Stomach (tissue), 8 donors: ENCODE measurements at regions not wholly inside any gene's neighbourhood (a gene's known extent, or its start where the extent isn't known, plus 50 kb on each side); places are given as distances from the start of the nearest gene placed in this dataset.

Experiments
- DNase-seq, 2 donors: peaks; one replicate each; pipeline versions ENCODE4 v3.0.0 to v3.0.0-alpha.2; 2013 to 2019
- H3K27ac ChIP-seq, 5 donors: fragments of 200-600 bp in 4 of 5; sonication (generic) in 4 of 5; one replicate each; pipeline ENCODE4 v1.5.1; 2013 to 2019; ENCODE audit warnings: mild to moderate bottlenecking in 1 of 5, moderate library complexity in 1 of 5
- H3K27me3 ChIP-seq, 3 donors: fragments of 200-600 bp; sonication (generic); one replicate each; pipeline ENCODE4 v1.5.1; 2017 to 2019; ENCODE audit warnings: mixed run types in 1 of 3
- H3K36me3 ChIP-seq, 4 donors: fragments of 200-600 bp; sonication (generic); 1 replicate in 3 of 4; 2 replicates in 1 of 4; pipeline ENCODE4 v1.5.1; 2016 to 2019
- H3K4me1 ChIP-seq, 4 donors: fragments of 200-600 bp; sonication (generic); one replicate each; pipeline ENCODE4 v1.5.1; 2016 to 2019
- H3K4me3 ChIP-seq, 4 donors: fragments of 200-600 bp; sonication (generic) in 3 of 4; one replicate each; pipeline ENCODE4 v1.5.1; 2016 to 2019; ENCODE audit warnings: mild to moderate bottlenecking in 1 of 4
- H3K9me3 ChIP-seq, 4 donors: fragments of 200-600 bp; sonication (generic); one replicate each; pipeline ENCODE4 v1.5.1; 2016 to 2019
- CTCF ChIP-seq, 7 experiments: fragments of 450-650 bp in 4 of 7; fragments of 200-600 bp in 3 of 7; sonication (generic) in 3 of 7; IDR thresholded peaks; one replicate each; pipeline ENCODE4 v1.5.1; 2016 to 2019; ENCODE audit warnings: antibody characterized with exemption in 7 of 7, control low read depth in 2 of 7, mild to moderate bottlenecking in 1 of 7
- EP300 ChIP-seq: sonication (generic); formaldehyde crosslinking; IDR thresholded peaks from one replicate; pipeline ENCODE4 v1.6.1; 2017; ENCODE audit warnings: antibody characterized with exemption
- POLR2A ChIP-seq, 4 donors: fragments of 450-650 bp; IDR thresholded peaks; one replicate each; pipeline ENCODE4 v1.6.1; 2016; ENCODE audit warnings: antibody characterized with exemption in 4 of 4, control low read depth in 2 of 4, mild to moderate bottlenecking in 1 of 4, moderate library complexity in 1 of 4
- POLR2AphosphoS5 ChIP-seq, 3 donors: sonication (generic); formaldehyde crosslinking; IDR thresholded peaks; one replicate each; pipeline ENCODE4 v1.6.1; 2016; ENCODE audit warnings: antibody characterized with exemption in 3 of 3
- WGBS, 5 donors: extraction: QIAGEN DNeasy Blood & Tissue Kit in 3 of 5; methylation state at CpG; one replicate each; pipeline versions ENCODE4 v1.1.5 to v1.1.7; 2013 to 2018; 5-methylcytosine and 5-hydroxymethylcytosine counted together
- intact Hi-C: fragments of 100-400 bp; cut with DNase I; formaldehyde crosslinking; loops from one replicate; pipeline ENCODE4 v1.15.1; 2023; ENCODE audit warnings: low total_unique reads
- donor health status: healthy with polysubstance abuse.
- donor health status: Bipolar disorder and iron deficiency.
- donor health status: healthy.

DNA sequence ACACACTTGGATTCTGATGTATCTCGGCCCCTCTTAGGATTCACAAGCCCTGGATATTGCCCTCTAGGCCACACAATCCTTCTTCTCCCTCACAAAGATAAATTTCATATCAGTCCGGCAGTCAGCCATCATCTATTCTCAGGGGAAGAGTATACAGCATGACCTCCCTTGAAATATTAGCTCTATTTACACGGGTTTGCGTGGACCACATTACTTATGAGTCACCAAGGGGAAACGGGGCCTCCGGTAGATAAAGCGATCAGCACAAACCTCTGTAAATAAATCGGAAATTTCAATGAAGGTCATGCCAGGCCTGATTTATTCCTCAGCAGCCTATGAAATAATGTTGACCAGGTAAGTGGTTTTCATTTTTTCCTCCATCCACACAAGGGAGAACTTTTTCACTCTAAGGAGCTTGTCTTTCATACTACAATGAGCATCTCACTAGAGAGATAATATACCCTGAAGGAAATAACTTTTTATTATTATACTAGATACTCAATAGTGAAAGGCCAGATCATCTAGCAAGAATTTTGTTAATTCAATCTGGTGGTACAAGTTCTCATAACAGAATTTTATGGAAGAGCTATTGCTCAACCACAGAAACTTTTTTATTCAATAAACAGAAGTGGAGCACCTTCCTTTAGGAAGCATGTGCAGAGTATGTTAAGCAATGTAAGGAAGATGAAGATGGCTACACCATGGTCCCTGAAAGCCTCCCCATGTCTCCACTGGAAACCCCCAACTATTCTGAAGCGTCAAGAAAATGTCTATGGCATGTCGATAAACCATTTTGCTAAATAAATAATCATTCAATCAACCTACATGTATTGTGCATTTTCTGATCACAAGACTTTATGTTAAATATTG lies 125.2 kb upstream of the PIK3C3 start:
- WGBS, 5 donors: 44 to 61% (median 50%) methylated on average over 10 of the region's 10 CpGs
- intact Hi-C loops: no loop called here
- Histone ChIP-seq H3K4me1 (no peaks in the 10 kb centered on the region), H3K4me3 (no peak overlapping the region), H3K27me3 (no peaks in the 10 kb centered on the region), H3K36me3 (no peaks in the 10 kb centered on the region), H3K9me3 (no peaks in the 10 kb centered on the region), H3K27ac (no peak overlapping the region)
- peak in 1 of 2 donors; percentile 57 for DNase-seq
- TF ChIP-seq EP300 (no peak), POLR2A (IDR thresholded peaks at IDR 0.05) (no peak), CTCF (IDR thresholded peaks at IDR 0.05) (no peak), POLR2AphosphoS5 (IDR thresholded peaks at IDR 0.05) (no peak)

DNA sequence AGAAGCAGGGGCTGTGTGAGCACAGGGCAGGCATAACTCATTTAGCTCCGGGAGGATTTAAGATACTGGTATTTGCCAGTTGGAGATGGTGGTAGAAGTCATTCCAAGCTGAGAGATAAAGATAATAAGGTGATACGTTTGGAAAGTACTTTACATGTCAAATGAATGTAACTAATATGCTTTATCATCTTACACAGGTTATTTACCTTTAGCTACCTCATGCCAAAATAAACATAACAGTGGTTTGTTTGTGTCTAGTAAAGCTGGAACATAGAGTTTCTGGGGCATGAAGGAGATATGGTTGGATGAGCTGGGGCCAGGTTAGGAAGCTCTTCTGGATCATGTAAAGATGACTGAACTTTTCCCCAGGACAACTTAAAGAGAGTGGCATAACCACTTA lies 126.9 kb upstream of the PIK3C3 start:
- no peaks in the 10 kb centered on the region for H3K4me1 ChIP-seq
- no peak overlapping the region for H3K4me3 ChIP-seq
- TF ChIP-seq POLR2AphosphoS5 (IDR thresholded peaks at IDR 0.05) (no peak), POLR2A (IDR thresholded peaks at IDR 0.05) (no peak), EP300 (no peak), CTCF (IDR thresholded peaks at IDR 0.05) (no peak)
- no peak for DNase-seq
- H3K27ac ChIP-seq: no peak overlapping the region
- H3K9me3 ChIP-seq: no peaks in the 10 kb centered on the region
- intact Hi-C loops: no loop called here
- WGBS, 5 donors: 15 to 25% (median 17%) methylated on average over 2 of the region's 2 CpGs
- no peaks in the 10 kb centered on the region for H3K27me3 ChIP-seq
- no peaks in the 10 kb centered on the region for H3K36me3 ChIP-seq

GRCh38 chr18:41820784-41821183 lies 134.2 kb upstream of the PIK3C3 start:
- no peaks in the 10 kb centered on the region for H3K36me3 ChIP-seq
- DNase-seq: no peak
- intact Hi-C loops: no loop called here
- WGBS, 5 donors: 71 to 87% (median 80%) methylated on average over 3 of the region's 3 CpGs
- peaks cover 0 to 3% (median 0%) of the 10 kb centered on the region in 3 donors for H3K27me3 ChIP-seq
- H3K4me3 ChIP-seq: no peak overlapping the region
- no peak overlapping the region for H3K27ac ChIP-seq
- TF ChIP-seq POLR2AphosphoS5 (IDR thresholded peaks at IDR 0.05) (no peak), CTCF (IDR thresholded peaks at IDR 0.05) (no peak), EP300 (no peak), POLR2A (IDR thresholded peaks at IDR 0.05) (no peak)
- H3K4me1 ChIP-seq: no peaks in the 10 kb centered on the region
- H3K9me3 ChIP-seq: no peaks in the 10 kb centered on the region

DNA sequence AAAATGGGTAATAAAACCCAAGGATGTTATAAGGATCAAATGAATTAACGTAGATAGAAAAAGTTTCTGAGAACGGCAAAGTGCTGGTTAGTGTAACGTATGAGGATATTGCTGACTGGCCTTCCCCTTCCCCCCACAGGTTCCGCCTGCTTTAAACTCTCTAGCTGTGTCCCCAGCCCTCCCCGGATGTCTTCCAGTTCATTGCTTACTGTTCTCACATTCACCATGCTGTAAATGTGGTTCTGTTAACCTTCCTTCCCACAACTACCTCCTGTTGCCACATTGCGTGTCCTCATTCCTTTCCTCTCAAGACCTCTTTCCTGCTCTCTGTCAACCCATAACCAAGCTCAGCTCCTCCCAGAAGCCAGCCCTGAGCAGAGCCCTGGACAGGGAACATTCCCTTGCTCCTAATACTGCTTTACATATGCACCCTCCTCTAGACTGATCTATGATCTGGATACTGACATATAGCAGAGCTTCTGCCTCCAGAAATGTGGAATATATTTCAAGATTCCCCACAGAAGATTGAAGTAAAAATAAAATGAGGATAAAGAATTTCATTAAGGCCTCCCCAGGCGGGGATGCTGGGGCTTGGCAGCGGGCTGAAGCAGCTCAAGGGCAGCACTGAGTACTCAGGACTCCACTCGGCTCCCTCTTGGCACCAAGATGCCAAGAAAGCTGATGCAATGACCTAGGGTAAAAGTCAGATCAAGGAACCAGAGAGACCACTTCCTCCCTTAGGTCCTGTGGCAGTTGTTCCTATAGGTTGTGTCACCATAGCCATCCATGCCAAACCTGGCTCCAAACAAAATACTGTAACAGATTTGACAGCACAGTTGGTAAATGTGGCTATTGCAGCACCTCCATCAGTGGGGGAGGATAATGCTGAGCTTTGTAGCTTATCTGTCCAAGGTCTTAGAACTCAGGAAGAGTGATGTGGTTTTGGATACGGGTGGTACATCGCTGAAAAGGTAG lies 136.4 kb upstream of the PIK3C3 start:
- intact Hi-C loops: no loop called here
- 75 to 86% (median 83%) methylated on average over 11 of the region's 11 CpGs for WGBS, 5 donors
- TF ChIP-seq EP300 (no peak), POLR2AphosphoS5 (IDR thresholded peaks at IDR 0.05) (no peak), POLR2A (IDR thresholded peaks at IDR 0.05) (no peak), CTCF (IDR thresholded peaks at IDR 0.05) (no peak)
- Histone ChIP-seq H3K27me3 (peaks cover 0 to 3% (median 0%) of the 10 kb centered on the region in 3 donors), H3K36me3 (no peaks in the 10 kb centered on the region), H3K4me3 (no peak overlapping the region), H3K27ac (no peak overlapping the region), H3K4me1 (no peaks in the 10 kb centered on the region), H3K9me3 (no peaks in the 10 kb centered on the region)
- no peak for DNase-seq
